ENCODE measurements at regions not wholly inside any gene's neighbourhood (a gene's known extent, or its start where the extent isn't known, plus 50 kb on each side); places are given as distances from the start of the nearest gene placed in this dataset.
"Not testable (repeated sequence)": the region's sequence is repeated elsewhere in the genome, so short reads cannot be mapped to it uniquely, and the experiment has no call there.

DNA sequence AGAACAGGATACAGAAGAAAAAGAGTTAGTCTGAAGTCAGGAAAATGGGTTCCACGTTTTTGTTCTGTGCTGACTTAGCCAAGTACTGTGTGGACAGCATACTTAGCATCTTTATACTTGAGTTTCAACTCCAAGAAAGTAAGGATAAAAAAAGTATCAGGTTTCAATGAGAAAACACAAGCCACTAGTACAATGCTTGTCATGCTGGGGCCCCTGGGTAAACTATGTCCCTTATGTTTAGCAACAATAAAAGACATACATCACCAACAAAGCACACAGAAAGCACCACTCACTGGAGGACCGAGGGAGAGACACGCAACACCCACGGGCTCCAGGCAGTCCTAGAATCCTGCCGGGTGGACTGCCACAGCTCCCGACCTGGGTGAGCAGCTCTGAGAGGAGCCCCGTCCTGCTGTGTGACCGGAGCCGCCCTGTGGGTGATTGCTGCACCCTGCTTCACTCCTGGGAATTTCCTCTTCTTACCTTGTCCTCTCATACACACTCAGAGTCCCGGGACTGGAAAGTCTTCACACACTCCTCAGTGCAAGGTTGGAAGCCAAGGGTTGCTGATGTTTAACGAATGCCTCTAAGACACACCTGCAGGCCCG, 890.5 kb downstream of the BRD1 start:
- DNase-seq = no peak

- DNase-seq = no peak
Observed at GRCh38 chr22:48936391-48936790, 891.3 kb downstream of the BRD1 start.

DNA sequence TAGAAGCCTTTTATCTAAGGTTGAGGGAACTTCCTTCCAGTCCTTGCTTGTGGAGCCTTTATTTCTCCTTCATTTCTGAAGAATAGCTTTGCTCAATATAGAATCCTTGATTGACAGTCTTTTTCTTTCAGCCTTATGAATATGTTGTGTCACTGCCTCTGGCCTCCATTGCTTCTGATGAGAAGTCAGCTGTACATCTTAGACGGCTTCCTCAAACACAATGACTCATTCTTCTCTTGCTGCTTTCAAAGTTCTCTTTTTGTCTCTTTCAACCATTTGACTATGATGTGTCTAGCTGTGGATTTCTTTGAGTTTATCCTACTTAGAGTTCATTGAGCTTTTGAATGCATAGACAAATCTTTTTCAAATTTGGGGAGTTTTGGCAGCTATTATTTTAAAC, 893.2 kb downstream of the BRD1 start:
- DNase-seq = no peak

DNA sequence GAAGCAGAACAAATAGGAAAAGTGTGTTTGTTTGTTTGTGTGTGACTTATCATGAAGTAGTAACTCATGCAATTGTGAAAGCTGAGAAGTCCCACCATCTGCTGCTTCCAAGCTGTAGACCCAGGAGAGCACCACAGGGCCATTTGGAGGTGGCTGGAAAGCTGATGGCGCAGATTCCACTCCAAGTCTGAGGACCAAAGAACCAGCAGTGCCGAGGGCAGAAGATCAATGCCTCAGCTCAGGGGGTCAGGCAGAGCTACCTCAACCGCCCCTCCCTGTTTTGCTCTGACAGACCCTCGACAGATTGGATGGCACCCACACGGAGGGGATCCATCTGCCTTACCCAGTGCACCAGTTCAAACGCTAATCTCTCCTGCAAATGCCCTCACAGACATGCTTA, 896.2 kb downstream of the BRD1 start:
- DNase-seq = no peak

GRCh38 chr22:48929276-48929790, 898.3 kb downstream of the BRD1 start:
- DNase-seq = no peak

DNA sequence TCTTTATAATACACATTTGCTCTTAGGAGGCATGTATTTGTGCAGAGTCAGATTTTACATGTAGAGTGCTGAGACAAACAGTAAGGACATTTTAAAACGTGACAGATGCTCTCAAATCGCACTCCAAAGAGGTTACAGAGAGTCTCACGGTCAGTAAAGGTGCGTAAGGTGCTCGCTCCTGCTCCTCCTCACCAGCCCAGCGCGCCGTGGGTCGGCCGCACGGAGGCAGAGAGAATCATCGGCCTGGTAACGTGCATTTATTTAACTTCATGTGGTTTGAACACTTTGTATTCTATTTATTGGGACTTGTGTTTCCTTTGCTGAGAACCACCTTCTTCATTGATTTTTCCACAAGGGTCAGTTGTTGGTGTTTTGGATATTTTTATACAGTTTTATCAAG, 900.1 kb downstream of the BRD1 start:
- DNase-seq = no peak

DNA sequence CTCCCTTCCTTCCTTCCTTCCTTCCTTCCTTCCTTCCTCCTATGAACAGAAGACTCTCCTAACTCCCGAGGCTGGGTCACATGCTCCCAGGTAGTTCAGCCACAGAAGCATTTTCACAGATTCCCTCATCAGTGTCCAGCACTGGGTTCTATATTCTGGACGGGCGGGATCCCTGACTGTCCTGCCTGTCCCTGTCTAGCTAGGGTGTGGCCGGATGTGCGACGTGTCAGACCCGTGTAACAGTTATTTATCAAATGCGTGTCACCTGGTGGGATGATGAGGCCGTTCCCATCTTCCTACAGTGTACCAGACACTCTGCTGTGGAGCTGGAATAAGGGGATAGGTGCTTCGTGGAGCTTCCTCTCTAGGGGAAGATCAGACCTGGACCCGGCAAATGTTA, 901.0 kb downstream of the BRD1 start:
- DNase-seq = no peak

GRCh38 chr22:48926136-48926535, 901.5 kb downstream of the BRD1 start:
- DNase-seq = no peak

DNA sequence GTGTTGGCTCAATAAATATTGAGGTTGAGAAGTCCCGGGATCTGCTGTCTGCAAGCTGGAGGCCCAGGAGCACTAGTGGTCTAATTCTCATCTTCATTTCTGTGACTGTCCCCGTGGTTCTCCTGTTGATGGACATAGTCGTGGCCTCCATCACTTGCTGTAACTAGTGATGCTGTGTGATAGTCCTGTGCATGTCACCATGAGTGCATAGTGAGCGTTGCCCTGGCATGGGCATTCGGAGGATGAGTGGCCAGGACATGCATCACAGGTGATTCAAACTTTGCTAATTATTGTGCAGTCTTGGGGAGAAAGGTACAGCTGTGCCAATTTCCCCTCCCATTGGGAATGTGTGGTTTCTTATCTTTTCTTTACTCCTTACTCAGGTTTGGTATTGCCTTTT, 902.2 kb downstream of the BRD1 start:
- no peak for DNase-seq

DNA sequence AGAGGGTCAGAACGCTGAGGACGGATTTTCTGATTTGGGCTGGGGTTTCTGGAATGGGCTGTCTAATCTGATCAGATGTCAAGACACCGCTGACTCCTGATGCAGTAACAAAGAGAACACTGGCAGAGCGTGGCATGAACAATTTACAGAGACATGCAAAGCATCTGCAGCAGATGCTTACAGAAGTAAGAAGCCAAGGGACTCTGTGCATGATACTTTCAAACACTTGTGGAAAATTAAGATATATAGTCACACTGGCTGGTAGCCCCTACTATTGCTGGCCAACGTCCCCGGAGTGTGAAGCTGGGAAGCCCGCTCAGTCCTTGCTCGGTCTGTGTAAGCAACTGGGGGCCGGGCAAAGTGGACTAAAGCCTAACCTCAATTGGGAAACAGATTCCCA, 903.7 kb downstream of the BRD1 start:
- DNase-seq = no peak

DNA sequence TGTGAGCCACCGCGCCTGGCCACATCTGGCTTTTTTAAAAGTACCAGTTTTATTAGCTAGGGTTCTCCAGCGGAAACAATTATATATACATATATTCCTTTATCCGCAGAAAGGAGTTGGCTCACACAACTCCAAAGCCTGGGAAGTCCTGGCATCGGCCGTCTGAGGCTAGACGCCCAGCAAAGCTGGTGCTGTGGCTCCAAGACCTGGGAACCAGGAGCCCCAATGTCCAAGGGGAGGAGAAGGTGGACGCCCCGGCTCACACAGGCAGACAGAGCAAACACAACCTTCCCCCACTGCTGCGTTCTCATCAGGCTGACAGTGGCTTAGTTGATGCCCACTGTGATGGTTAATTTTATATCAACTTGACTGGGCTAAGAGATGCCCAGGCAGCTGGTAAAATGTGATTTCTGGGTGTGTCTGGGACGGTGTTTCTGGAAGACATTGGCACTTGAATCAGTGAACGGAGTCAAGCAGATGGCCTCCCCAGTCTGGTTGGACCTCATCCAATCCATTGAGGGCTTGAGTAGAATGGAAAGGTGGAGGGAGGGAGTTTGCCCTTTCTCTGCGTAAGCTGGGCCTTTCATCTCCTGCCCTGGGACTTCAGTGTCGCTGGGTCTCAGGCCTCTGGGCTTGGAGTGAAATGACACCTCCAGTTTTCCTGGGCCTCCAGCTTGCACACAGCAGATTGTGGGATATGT, 904.4 kb downstream of the BRD1 start:
- no peak for DNase-seq

- no peak for DNase-seq
Observed at GRCh38 chr22:48921411-48921903, 906.2 kb downstream of the BRD1 start.

- DNase-seq = no peak
Observed at GRCh38 chr22:48920776-48921241, 906.9 kb downstream of the BRD1 start.

- no peak for DNase-seq
Observed at GRCh38 chr22:48919851-48920589, 907.7 kb downstream of the BRD1 start.

- no peak for DNase-seq
Observed at GRCh38 chr22:48919187-48919590, 908.5 kb downstream of the BRD1 start.

DNA sequence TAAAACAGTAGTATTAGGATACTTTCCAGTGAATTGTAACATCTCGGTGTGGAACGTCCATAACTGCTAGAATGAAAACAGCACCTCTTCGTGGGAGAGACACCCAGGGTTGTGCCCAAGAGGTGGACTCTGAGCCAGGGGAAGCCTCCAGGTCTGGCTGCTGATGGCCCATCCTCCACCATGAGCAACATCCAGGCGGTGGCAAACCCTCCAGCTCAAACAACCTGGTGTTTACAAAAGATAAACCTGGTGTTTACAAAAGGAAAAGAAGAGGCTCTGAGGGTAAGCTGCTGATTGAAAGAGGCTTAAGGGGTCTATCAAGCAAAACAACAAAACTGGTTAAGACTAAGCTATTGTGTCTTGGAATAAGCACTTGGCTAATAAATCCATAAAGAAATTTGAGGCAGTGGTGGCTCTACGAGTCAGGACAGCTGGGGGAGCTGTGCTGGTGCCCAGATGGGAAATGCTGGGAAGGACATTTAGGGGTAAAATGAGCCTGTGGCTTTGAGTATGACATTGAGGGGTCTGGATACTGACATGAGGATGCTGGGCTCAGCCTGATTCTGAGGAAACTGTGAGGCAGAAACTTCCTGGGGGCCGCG, 909.0 kb downstream of the BRD1 start:
- no peak for DNase-seq

DNA sequence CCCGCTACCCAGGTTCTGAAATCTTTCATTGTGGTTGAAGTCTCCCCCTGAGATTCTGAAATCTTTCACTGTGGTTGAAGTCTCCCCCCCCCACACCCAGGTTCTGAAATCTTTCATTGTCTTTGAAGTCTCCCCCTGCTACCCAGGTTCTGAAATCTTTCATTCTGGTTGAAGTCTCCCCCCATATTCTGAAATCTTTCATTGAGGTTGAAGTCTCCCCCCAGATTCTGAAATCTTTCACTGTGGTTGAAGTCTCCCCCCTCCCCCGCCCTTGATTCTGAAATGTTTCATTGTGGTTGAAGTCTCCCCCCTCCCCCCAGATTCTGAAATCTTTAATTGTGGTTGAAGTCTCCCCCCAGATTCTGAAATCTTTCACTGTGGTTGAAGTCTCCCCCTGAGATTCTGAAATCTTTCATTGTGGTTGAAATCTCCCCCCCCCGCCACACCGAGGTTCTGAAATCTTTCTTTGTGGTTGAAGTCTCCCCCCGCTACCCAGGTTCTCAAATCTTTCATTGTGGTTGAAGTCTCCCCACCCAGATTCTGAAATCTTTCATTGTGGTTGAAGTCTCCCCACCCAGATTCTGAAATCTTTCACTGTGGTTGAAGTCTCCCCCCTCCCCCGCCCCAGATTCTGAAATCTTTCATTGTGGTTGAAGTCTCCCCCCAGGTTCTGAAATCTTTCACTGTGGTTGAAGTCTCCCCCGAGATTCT, 915.2 kb downstream of the BRD1 start:
- not testable (repeated sequence) for DNase-seq

GRCh38 chr22:48911647-48912046, 916.0 kb downstream of the BRD1 start:
- DNase-seq = not testable (repeated sequence)

- not testable (repeated sequence) for DNase-seq
Observed at GRCh38 chr22:48911067-48911466, 916.6 kb downstream of the BRD1 start.

- no peak for DNase-seq
Observed at GRCh38 chr22:48908547-48908946, 919.1 kb downstream of the BRD1 start.

- DNase-seq = no peak
Observed at GRCh38 chr22:48907591-48907990, 920.1 kb downstream of the BRD1 start.

- DNase-seq = no peak
Observed at GRCh38 chr22:48906216-48906835, 921.3 kb downstream of the BRD1 start.
